ENCODE measurements at regions not wholly inside any gene's neighbourhood (a gene's known extent, or its start where the extent isn't known, plus 50 kb on each side); places are given as distances from the start of the nearest gene placed in this dataset.

DNA sequence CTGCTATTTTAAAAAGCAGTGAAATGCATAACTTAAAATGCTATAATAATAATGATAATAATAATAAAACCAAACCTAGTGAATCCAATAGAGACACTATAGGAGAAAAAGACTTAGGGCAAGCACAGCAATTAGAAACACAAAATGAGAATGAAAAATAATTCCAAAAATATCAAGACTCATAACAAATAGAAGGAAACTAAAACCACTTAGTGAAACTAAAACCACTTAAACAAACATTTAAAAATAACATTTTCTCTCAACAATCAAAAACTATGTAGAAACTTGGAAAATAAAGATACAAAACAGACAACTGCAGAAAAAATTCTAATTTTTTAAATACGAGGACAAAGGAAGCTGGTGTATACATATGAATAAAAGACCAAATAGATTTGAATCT, 655.2 kb upstream of the NRG3 start:
- TF ChIP-seq, protein P1, sequence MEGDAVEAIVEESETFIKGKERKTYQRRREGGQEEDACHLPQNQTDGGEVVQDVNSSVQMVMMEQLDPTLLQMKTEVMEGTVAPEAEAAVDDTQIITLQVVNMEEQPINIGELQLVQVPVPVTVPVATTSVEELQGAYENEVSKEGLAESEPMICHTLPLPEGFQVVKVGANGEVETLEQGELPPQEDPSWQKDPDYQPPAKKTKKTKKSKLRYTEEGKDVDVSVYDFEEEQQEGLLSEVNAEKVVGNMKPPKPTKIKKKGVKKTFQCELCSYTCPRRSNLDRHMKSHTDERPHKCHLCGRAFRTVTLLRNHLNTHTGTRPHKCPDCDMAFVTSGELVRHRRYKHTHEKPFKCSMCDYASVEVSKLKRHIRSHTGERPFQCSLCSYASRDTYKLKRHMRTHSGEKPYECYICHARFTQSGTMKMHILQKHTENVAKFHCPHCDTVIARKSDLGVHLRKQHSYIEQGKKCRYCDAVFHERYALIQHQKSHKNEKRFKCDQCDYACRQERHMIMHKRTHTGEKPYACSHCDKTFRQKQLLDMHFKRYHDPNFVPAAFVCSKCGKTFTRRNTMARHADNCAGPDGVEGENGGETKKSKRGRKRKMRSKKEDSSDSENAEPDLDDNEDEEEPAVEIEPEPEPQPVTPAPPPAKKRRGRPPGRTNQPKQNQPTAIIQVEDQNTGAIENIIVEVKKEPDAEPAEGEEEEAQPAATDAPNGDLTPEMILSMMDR (IDR thresholded peaks at IDR 0.05) = no peak
- no peak for TF ChIP-seq POLR2A (IDR thresholded peaks at IDR 0.05)
